ENCODE measurements at regions not wholly inside any gene's neighbourhood (a gene's known extent, or its start where the extent isn't known, plus 50 kb on each side); places are given as distances from the start of the nearest gene placed in this dataset.
A peak's percentile ranks its signal among the peaks of the same experiment; 100 is the strongest.

- ATAC-seq (peak; percentile 100), DNase-seq (peak in 3 of 4 donors; percentile 34 to 51 (median 38))
- Histone ChIP-seq H3K27me3 (no peaks in the 10 kb centered on the region), H3K36me3 (replicated peaks in 1 of 2; ENCODE audit: insufficient read depth in 1 of 2, low read depth in 2 of 2) (no peaks in the 10 kb centered on the region), H3K4me1 (peaks cover 16% of the 10 kb centered on the region), H3K4me3 (no peak overlapping the region), H3K27ac (peak overlapping the region in 1 of 4 donors; percentile 56), H3K9me3 (no peaks in the 10 kb centered on the region)
- no peak for TF ChIP-seq POLR2A (IDR thresholded peaks at IDR 0.05)
- no peak for TF ChIP-seq CTCF (IDR thresholded peaks at IDR 0.05)
- intact Hi-C loops (cut with DNase I), result no loop called here
These were observed 951.2 kb downstream of the FLRT2 start for GRCh38 chr14:86481104-86481503.

- TF ChIP-seq CTCF (IDR thresholded peaks at IDR 0.05) (no peak), POLR2A (IDR thresholded peaks at IDR 0.05) (no peak)
- no peak for DNase-seq
- Histone ChIP-seq H3K4me1 (no peaks in the 10 kb centered on the region), H3K36me3 (replicated peaks in 1 of 2; ENCODE audit: insufficient read depth in 1 of 2, low read depth in 2 of 2) (no peaks in the 10 kb centered on the region), H3K9me3 (no peaks in the 10 kb centered on the region), H3K27ac (no peak overlapping the region), H3K4me3 (no peak overlapping the region), H3K27me3 (no peaks in the 10 kb centered on the region)
- 84 to 94% methylated on average over 5 of the region's 5 CpGs for WGBS, 2 donors
- no peak for ATAC-seq
- intact Hi-C loops (cut with DNase I), result loop anchor here (10.0 kb wide), 1 partner anchor 190 kb away; no protein-coding TSS in a partner anchor
These were observed 934.4 kb downstream of the FLRT2 start for GRCh38 chr14:86464341-86464740.

GRCh38 chr14:86462193-86462753, 932.3 kb downstream of the FLRT2 start:
- H3K4me3 ChIP-seq, result no peak overlapping the region
- DNase-seq (peak; percentile 17 to 45 (median 37)), ATAC-seq (peak; percentile 68)
- TF ChIP-seq CTCF (IDR thresholded peaks at IDR 0.05) (peak in 6 of 7 experiments; percentile 37 to 67 (median 60)), POLR2A (IDR thresholded peaks at IDR 0.05) (no peak)
- H3K36me3 ChIP-seq (replicated peaks in 1 of 2; ENCODE audit: insufficient read depth in 1 of 2, low read depth in 2 of 2), result no peaks in the 10 kb centered on the region
- H3K4me1 ChIP-seq, result no peaks in the 10 kb centered on the region
- no peaks in the 10 kb centered on the region for H3K9me3 ChIP-seq
- no peak overlapping the region for H3K27ac ChIP-seq
- intact Hi-C loops (cut with DNase I), result loop anchor here (10.0 kb wide), 1 partner anchor 193 kb away; no protein-coding TSS in a partner anchor
- no peaks in the 10 kb centered on the region for H3K27me3 ChIP-seq
- 36 to 50% methylated on average over 1 of the region's 1 CpG for WGBS, 2 donors

- no peaks in the 10 kb centered on the region for H3K9me3 ChIP-seq
- no peaks in the 10 kb centered on the region for H3K4me1 ChIP-seq
- no peak for DNase-seq
- TF ChIP-seq POLR2A (IDR thresholded peaks at IDR 0.05), result no peak
- TF ChIP-seq CTCF (IDR thresholded peaks at IDR 0.05), result no peak
- H3K27me3 ChIP-seq, result no peaks in the 10 kb centered on the region
- no peak for ATAC-seq
- WGBS, 2 donors, result 77 to 78% methylated on average over 2 of the region's 2 CpGs
- no peak overlapping the region for H3K4me3 ChIP-seq
- intact Hi-C loops (cut with DNase I), result no loop called here
- no peak overlapping the region for H3K27ac ChIP-seq
- no peaks in the 10 kb centered on the region for H3K36me3 ChIP-seq (replicated peaks in 1 of 2; ENCODE audit: insufficient read depth in 1 of 2, low read depth in 2 of 2)
These were observed 927.7 kb downstream of the FLRT2 start for GRCh38 chr14:86457481-86458135.

- DNase-seq, result no peak
- no peaks in the 10 kb centered on the region for H3K9me3 ChIP-seq
- intact Hi-C loops (cut with DNase I), result no loop called here
- H3K4me1 ChIP-seq, result no peaks in the 10 kb centered on the region
- no peak for ATAC-seq
- TF ChIP-seq CTCF (IDR thresholded peaks at IDR 0.05) (no peak), POLR2A (IDR thresholded peaks at IDR 0.05) (no peak)
- H3K36me3 ChIP-seq (replicated peaks in 1 of 2; ENCODE audit: insufficient read depth in 1 of 2, low read depth in 2 of 2), result no peaks in the 10 kb centered on the region
- H3K27me3 ChIP-seq, result no peaks in the 10 kb centered on the region
- 45 to 53% methylated on average over 1 of the region's 1 CpG for WGBS, 2 donors
- H3K4me3 ChIP-seq, result no peak overlapping the region
- no peak overlapping the region for H3K27ac ChIP-seq
These were observed 920.1 kb downstream of the FLRT2 start for GRCh38 chr14:86450085-86450484.

Data from body of pancreas (tissue), 4 donors.